NCI-H2081 treated with DMSO at 0.1 percent for 48 hours (cell line): ENCODE measurements at regions not wholly inside any gene's neighbourhood (a gene's known extent, or its start where the extent isn't known, plus 50 kb on each side); places are given as distances from the start of the nearest gene placed in this dataset.

Experiments
- DNase-seq: peaks from one replicate; lab custom pipeline; 2025; lab: John Stamatoyannopoulos, UW

GRCh38 chr6:104614394-104614793, 245.3 kb downstream of the HACE1 start:
- no peak for DNase-seq

- DNase-seq: no peak
Measured at GRCh38 chr6:104613416-104614001, 246.2 kb downstream of the HACE1 start.

- DNase-seq: no peak
Measured at GRCh38 chr6:104612541-104612940, 247.2 kb downstream of the HACE1 start.

GRCh38 chr6:104608101-104608500, 251.6 kb downstream of the HACE1 start:
- no peak for DNase-seq

- DNase-seq: no peak
Measured at GRCh38 chr6:104607501-104607900, 252.2 kb downstream of the HACE1 start.

GRCh38 chr6:104606361-104606760, 253.4 kb downstream of the HACE1 start:
- DNase-seq: no peak

- DNase-seq: no peak
Measured at GRCh38 chr6:104604685-104605084, 255.0 kb downstream of the HACE1 start.

GRCh38 chr6:104603108-104603745, 256.5 kb downstream of the HACE1 start:
- DNase-seq: no peak

- DNase-seq: no peak
Measured at GRCh38 chr6:104601721-104602120, 258.0 kb downstream of the HACE1 start.

- no peak for DNase-seq
Measured at GRCh38 chr6:104601131-104601651, 258.5 kb downstream of the HACE1 start.

GRCh38 chr6:104600639-104600931, 259.1 kb downstream of the HACE1 start:
- DNase-seq: no peak

- DNase-seq: no peak
Measured at GRCh38 chr6:104599821-104600638, 259.7 kb downstream of the HACE1 start.

- no peak for DNase-seq
Measured at GRCh38 chr6:104597541-104598050, 262.1 kb downstream of the HACE1 start.

- no peak for DNase-seq
Measured at GRCh38 chr6:104596091-104596490, 263.6 kb downstream of the HACE1 start.

GRCh38 chr6:104595311-104595820, 264.4 kb downstream of the HACE1 start:
- no peak for DNase-seq

- no peak for DNase-seq
Measured at GRCh38 chr6:104591573-104592334, 268.0 kb downstream of the HACE1 start.

- DNase-seq: no peak
Measured at GRCh38 chr6:104589940-104590339, 269.8 kb downstream of the HACE1 start.

GRCh38 chr6:104585646-104586045, 274.1 kb downstream of the HACE1 start:
- no peak for DNase-seq

GRCh38 chr6:104580452-104580851, 279.3 kb downstream of the HACE1 start:
- no peak for DNase-seq

- no peak for DNase-seq
Measured at GRCh38 chr6:104579310-104579863, 280.3 kb downstream of the HACE1 start.

GRCh38 chr6:104575536-104575935, 284.2 kb downstream of the HACE1 start:
- DNase-seq: no peak
